Caco-2 (cell line): ENCODE measurements at regions not wholly inside any gene's neighbourhood (a gene's known extent, or its start where the extent isn't known, plus 50 kb on each side); places are given as distances from the start of the nearest gene placed in this dataset.

ENCODE experiments used
- BruUV-seq: library from RNA; stranded (reverse); fragments of 400-500 nt; replicated peaks from 2 replicates; lab custom pipeline; 2021; lab: Mats Ljungman, UMichigan
- CTCF ChIA-PET: fragments of 300-600 bp; sonication (Branson Sonifier 250); formaldehyde crosslinking; loops from one replicate; lab custom pipeline; 2022; ENCODE audit warnings: antibody characterized with exemption; lab: Charles Lee
- POLR2A ChIA-PET: fragments of 300-600 bp; sonication (Branson Sonifier 250); formaldehyde crosslinking; loops from one replicate; lab custom pipeline; 2022; ENCODE audit warnings: antibody characterized with exemption; lab: Charles Lee
- DNase-seq, 2 experiments: peaks; one replicate each; pipeline versions ENCODE4 v3.0.0 to v3.0.0-alpha.2; 2020 to 2022
- H3K27me3 ChIP-seq: replicated peaks from 2 replicates; pipeline ENCODE4 v1.6.0; 2011; ENCODE audit warnings: low read length; ENCODE audit not compliant: control insufficient read depth, insufficient read depth
- H3K36me3 ChIP-seq: 2 replicates; pipeline ENCODE4 v1.5.1; 2011; ENCODE audit warnings: low read length; ENCODE audit not compliant: control insufficient read depth, insufficient read depth
- H3K4me1 ChIP-seq: fragments of 250-450 bp; sonication (Bioruptor Pico); 2 replicates; pipeline ENCODE4 v1.5.1; 2020; ENCODE audit warnings: mild to moderate bottlenecking
- H3K4me3 ChIP-seq: 2 replicates; pipeline ENCODE4 v1.5.1; 2011; ENCODE audit warnings: low read depth, mild to moderate bottlenecking, control low read depth, low read length
- H3K9me3 ChIP-seq: fragments of 250-450 bp; sonication (Bioruptor Pico); 2 replicates; pipeline ENCODE4 v1.5.1; 2020; ENCODE audit warnings: mild to moderate bottlenecking, moderate library complexity
- H3K27ac Mint-ChIP-seq: one replicate; pipeline ENCODE4 v1.8.0; 2022; ENCODE audit warnings: mixed read lengths; ENCODE audit not compliant: unreplicated experiment
- H3K27me3 Mint-ChIP-seq: one replicate; pipeline ENCODE4 v1.8.0; 2022; ENCODE audit warnings: mixed read lengths; ENCODE audit not compliant: insufficient read depth, unreplicated experiment
- H3K36me3 Mint-ChIP-seq: one replicate; pipeline ENCODE4 v1.8.0; 2022; ENCODE audit warnings: mild to moderate bottlenecking, mixed read lengths; ENCODE audit not compliant: insufficient read depth, unreplicated experiment
- H3K4me1 Mint-ChIP-seq: one replicate; pipeline ENCODE4 v1.8.0; 2022; ENCODE audit warnings: low read depth, mixed read lengths; ENCODE audit not compliant: unreplicated experiment
- H3K4me3 Mint-ChIP-seq: one replicate; pipeline ENCODE4 v1.8.0; 2022; ENCODE audit warnings: mild to moderate bottlenecking, moderate library complexity, mixed read lengths; ENCODE audit not compliant: unreplicated experiment
- H3K9me3 Mint-ChIP-seq: one replicate; pipeline ENCODE4 v1.8.0; 2022; ENCODE audit warnings: mixed read lengths; ENCODE audit not compliant: unreplicated experiment
- intact Hi-C: fragments of 100-400 bp; cut with micrococcal nuclease; formaldehyde crosslinking; loops from one replicate; pipeline ENCODE4 v1.10.0; 2022; ENCODE audit not compliant: unreplicated experiment
- TF ChIP-seq, protein P1 (sequence below), 2 experiments: fragments of 200-600 bp in 1 of 2; IDR thresholded peaks; 1 replicate in 1 of 2; 2 replicates in 1 of 2; pipeline versions ENCODE4 v1.5.1 to v1.8.0; 2011 to 2022; ENCODE audit warnings: antibody characterized with exemption in 1 of 2, control low read depth in 1 of 2, inconsistent platforms in 1 of 2, low read depth in 1 of 2, low read length in 1 of 2, mild to moderate bottlenecking in 1 of 2, moderate library complexity in 1 of 2; ENCODE audit not compliant: insufficient read depth in 1 of 2, severe bottlenecking in 1 of 2, unreplicated experiment in 1 of 2

DNA sequence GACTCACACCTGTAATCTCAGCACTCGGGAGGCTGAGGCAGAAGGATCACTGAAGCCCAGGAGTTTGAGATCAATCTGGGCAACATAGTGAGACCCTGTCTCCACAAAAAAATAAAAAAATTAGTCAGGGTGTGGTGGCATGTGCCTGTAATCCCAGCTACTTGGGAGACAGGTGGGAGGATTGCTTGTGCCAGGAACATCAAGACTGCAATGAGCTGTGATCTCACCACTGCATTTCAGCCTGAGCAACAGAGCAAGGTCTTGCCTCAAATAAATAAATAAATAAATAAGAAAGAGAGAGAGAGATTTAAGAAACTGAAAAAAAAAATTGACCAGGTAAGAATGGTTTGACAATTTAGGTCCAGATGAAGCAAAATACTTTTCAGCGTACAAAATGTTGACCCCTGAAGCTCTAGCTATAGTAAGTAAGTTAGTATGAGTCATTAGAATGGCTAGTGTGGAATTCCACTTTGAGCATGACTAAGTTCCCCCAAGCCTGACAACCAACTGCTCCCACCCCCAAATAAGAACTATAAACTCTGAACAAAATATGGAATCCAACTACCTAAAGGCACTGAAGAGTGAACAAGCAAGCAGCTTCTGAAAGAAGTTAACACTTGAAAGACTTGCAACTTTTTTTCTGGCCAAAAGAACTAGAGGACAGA is 217.8 kb upstream of the TLE4 start:
- Mint-ChIP-seq H3K36me3 (no peaks in the 10 kb centered on the region), H3K9me3 (no peaks in the 10 kb centered on the region), H3K4me3 (no peak overlapping the region), H3K4me1 (no peaks in the 10 kb centered on the region), H3K27ac (no peak overlapping the region), H3K27me3 (no peaks in the 10 kb centered on the region)
- intact Hi-C loops: no loop called here
- TF ChIP-seq, protein P1, sequence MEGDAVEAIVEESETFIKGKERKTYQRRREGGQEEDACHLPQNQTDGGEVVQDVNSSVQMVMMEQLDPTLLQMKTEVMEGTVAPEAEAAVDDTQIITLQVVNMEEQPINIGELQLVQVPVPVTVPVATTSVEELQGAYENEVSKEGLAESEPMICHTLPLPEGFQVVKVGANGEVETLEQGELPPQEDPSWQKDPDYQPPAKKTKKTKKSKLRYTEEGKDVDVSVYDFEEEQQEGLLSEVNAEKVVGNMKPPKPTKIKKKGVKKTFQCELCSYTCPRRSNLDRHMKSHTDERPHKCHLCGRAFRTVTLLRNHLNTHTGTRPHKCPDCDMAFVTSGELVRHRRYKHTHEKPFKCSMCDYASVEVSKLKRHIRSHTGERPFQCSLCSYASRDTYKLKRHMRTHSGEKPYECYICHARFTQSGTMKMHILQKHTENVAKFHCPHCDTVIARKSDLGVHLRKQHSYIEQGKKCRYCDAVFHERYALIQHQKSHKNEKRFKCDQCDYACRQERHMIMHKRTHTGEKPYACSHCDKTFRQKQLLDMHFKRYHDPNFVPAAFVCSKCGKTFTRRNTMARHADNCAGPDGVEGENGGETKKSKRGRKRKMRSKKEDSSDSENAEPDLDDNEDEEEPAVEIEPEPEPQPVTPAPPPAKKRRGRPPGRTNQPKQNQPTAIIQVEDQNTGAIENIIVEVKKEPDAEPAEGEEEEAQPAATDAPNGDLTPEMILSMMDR (IDR thresholded peaks at IDR 0.05; ENCODE audit: insufficient read depth in 1 of 2, low read depth in 1 of 2, low read length in 1 of 2, severe bottlenecking in 1 of 2, unreplicated experiment in 1 of 2): no peak
- BruUV-seq: no TSS peak
- CTCF ChIA-PET: no interaction called here
- H3K4me1 ChIP-seq: no peaks in the 10 kb centered on the region
- H3K36me3 ChIP-seq: no peaks in the 10 kb centered on the region
- POLR2A ChIA-PET: no interaction called here
- H3K27me3 ChIP-seq: no peaks in the 10 kb centered on the region
- H3K9me3 ChIP-seq: no peaks in the 10 kb centered on the region
- DNase-seq: no peak
- H3K4me3 ChIP-seq: no peak overlapping the region

DNA sequence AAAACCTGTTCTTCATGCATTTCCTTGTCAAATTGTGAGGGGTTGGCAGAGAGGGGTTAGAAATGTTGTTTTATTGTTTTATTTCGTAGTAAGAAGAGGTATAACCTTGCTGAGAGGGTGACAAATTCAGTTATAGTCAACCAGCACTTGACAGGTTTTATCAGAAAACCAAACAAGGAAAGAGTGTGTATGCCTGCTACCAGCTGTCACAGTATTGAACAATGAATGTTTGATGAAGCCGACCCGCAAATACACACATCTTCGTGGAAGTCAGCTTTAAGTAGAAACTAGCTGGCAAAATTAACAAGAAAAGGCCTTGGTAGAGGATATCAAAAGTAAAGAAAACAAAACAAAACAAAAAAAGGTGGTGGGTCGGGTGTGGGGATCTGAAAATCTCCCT is 214.6 kb upstream of the TLE4 start:
- H3K4me3 Mint-ChIP-seq: no peak overlapping the region
- no peak for DNase-seq
- intact Hi-C loops: no loop called here
- no peaks in the 10 kb centered on the region for H3K9me3 Mint-ChIP-seq
- no peaks in the 10 kb centered on the region for H3K4me1 Mint-ChIP-seq
- no peaks in the 10 kb centered on the region for H3K36me3 Mint-ChIP-seq
- Histone ChIP-seq H3K36me3 (no peaks in the 10 kb centered on the region), H3K4me3 (no peak overlapping the region), H3K4me1 (no peaks in the 10 kb centered on the region), H3K9me3 (no peaks in the 10 kb centered on the region), H3K27me3 (no peaks in the 10 kb centered on the region)
- TF ChIP-seq, protein P1 (IDR thresholded peaks at IDR 0.05; ENCODE audit: insufficient read depth in 1 of 2, low read depth in 1 of 2, low read length in 1 of 2, severe bottlenecking in 1 of 2, unreplicated experiment in 1 of 2): no peak
- BruUV-seq: no TSS peak
- no peak overlapping the region for H3K27ac Mint-ChIP-seq
- ChIA-PET CTCF (no interaction called here), POLR2A (no interaction called here)
- H3K27me3 Mint-ChIP-seq: no peaks in the 10 kb centered on the region

DNA sequence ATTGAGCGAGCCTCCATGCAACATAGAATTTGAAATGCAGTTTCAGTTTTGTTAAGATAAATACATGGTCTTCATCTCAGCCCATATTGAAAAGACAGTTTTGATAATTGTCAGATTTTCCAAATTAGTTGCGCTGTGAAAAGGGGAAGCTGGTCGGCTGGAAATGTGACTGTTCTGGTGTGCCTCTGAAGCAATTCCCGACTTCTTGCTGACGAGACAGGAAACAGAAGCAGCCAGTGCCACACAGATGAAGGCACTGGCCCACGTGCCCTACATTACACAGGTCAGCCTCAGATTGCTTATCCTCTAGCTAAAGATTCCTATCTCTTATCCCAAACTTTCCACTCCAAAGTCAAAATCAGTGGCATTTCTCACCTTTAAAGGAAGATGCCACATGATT is 214.1 kb upstream of the TLE4 start:
- Histone ChIP-seq H3K4me1 (no peaks in the 10 kb centered on the region), H3K9me3 (no peaks in the 10 kb centered on the region), H3K4me3 (no peak overlapping the region), H3K27me3 (no peaks in the 10 kb centered on the region), H3K36me3 (no peaks in the 10 kb centered on the region)
- Mint-ChIP-seq H3K4me1 (no peaks in the 10 kb centered on the region), H3K27ac (no peak overlapping the region), H3K27me3 (no peaks in the 10 kb centered on the region), H3K4me3 (no peak overlapping the region), H3K9me3 (no peaks in the 10 kb centered on the region), H3K36me3 (no peaks in the 10 kb centered on the region)
- no TSS peak for BruUV-seq
- CTCF ChIA-PET: no interaction called here
- DNase-seq: no peak
- POLR2A ChIA-PET: no interaction called here
- TF ChIP-seq, protein P1 (IDR thresholded peaks at IDR 0.05; ENCODE audit: insufficient read depth in 1 of 2, low read depth in 1 of 2, low read length in 1 of 2, severe bottlenecking in 1 of 2, unreplicated experiment in 1 of 2): no peak
- intact Hi-C loops: no loop called here
